Stimulated activated CD8-positive, alpha-beta memory T cell treated with anti-CD3 and anti-CD28 coated beads, Interleukin-15, amount 100 ng/mL, for 4 hours (primary cell): ENCODE measurements at regions not wholly inside any gene's neighbourhood (a gene's known extent, or its start where the extent isn't known, plus 50 kb on each side); places are given as distances from the start of the nearest gene placed in this dataset.
"Not testable (repeated sequence)": the region's sequence is repeated elsewhere in the genome, so short reads cannot be mapped to it uniquely, and the experiment has no call there.

ENCODE experiments used
- DNase-seq, 2 donors: peaks; one replicate each; pipeline ENCODE4 v3.0.0-alpha.2; 2020; ENCODE audit warnings: low read depth in 2 of 2

DNA sequence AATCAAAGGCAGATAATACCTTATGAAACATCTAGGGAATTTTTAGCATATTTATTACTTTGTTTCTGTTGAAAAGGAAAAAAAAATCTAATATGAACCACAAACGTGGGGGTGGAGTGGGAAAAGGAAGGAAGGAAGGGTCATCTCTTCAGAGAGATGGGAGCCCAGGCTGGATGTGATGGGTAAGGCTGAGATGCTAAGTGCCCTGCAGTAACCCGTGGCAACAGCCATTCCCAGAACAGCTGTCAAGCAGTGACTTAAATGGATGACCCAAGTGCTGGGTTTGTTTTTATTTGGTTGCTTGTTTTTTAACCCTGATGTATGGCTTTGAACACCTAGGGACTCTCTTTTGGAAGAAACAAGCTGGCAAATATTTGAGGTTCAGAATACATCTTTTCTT, 50.7 kb upstream of the KLF7 start:
- no peak for DNase-seq

DNA sequence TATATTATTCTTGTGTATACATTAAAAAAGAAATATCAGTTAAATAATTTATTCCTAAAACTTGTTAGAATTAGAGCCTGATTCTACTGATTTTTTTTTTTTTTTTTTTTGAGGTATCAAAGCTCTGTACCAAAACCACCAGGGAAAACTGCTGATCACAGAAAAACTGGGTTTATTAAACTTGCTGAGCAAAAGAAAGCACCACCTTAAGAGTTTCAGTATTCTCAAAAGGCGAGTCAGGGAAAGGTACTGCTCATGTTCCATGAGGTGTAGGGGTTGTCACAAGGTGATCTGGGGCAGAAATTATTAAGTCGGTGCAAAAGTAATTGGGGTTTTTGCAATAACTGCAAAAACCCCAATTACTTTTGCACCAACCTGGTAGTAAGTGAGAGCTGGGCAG, 51.7 kb upstream of the KLF7 start:
- no peak for DNase-seq

DNA sequence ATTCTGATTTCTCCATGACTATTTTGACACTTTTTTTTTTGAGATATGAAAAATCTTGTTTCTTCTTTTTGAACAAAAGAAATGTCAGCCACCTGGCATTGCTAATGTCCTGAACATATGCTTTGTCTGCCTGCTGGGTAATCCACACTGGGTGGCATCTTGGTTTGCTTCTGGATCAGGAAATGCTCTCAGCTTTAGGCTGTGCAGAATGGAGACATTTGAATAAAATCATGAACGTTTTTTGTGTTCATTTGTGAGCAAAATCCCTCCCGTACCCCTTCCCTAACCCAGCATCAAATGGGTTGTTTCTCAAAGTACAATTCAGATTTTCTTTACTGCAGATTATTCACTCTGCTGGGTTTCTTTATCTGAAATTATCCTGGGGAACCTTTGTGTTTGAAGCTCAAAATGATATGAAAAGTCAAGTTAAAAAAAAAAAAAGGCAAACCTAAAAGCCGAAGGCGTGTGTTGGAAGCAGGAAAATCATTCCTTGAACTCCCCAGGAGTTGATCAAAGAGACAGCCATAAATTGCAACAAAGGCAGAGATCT, 53.4 kb upstream of the KLF7 start:
- DNase-seq, result no peak

DNA sequence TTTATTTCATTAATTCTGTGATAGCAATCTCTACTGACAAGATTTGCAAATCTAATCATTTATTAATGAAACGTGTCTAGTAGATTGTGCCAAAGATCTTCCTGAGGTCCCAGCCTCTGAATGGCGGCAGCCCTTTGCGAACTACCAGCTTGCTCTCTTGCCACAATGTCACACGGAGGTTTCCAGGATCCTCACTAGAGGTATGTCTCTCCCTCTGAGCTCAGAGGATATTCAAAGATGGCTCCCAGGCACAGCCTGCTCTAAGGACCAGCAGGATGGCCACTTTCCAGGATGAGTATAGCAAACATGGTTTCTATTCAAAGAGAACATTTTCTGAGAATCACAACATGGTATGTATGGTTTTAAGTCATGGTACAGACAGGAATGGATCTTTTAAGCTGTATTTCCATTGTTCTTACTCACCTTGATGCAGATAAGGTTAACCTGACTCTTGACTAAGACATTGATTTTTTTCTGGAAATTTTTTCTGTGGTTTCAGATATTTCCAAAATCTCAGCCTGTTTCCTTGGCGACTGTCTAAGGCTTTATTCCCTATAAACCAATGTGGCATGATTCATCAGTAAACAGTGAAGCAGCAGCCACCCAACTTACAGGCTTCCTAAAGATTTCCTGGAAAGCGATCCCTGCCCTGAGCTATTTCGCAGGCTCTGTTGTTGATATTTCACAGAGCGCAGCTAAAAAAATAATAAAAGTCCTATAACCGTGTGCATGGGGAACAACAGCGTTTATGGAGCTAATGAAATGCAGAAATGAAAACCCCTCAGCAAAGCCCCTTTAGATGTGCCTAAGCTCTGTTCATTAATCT, 54.1 kb upstream of the KLF7 start:
- DNase-seq, result no peak

DNA sequence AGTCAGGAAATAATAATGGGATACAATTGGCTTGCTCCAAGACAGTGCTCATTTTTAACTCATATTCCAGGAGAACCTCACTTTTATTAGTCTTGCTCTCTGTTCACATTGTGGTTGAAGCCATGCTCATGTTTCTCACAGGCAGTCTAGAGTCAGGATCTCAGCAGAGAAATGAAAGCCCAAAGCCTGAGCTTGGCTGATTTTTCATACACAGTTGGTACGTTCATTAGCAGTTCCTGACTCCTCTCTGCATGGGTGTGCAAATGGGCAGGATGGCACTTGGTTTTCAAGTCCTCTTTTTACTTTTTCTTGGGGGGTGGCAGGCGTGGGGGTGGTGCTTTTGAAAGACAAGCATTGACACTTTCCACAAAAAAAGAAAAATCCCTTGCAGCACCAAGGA, 56.0 kb upstream of the KLF7 start:
- no peak for DNase-seq

DNA sequence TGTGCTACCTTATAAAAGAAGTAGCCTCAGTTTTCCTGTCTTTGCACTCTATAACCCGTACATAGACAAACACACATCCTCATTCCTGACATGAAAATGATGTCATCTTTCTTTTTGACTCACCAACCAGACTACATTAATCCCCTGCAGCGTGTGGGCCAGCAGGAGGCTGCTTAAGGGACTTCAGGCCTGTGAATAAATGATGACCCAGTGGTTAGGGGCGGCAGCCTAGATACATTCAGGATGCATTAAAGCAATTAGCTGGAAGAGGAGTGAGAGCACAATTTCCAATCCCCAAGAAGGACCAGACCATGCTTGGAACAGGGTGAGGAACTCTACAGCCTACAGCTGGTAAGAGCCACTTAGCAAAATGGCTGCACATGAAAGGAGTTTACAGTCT, 57.3 kb upstream of the KLF7 start:
- no peak for DNase-seq

DNA sequence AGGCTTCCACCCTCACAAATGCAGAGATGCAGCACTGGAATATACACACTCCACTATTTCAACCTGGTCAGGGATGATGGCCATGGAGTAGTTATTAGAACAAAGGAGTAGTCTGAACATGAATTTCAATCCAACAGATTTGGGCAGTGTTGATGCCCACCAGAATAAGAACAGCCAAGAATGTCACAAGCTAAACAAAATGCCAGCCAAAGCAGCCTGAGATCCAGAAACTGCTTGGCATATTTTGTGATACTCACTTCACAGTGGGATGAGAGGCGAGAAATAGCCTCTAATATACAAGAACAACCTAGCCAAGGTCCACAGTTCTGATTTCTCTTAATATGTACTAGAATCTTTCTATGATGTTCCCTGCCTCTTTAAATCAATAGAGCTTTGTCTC, 58.6 kb upstream of the KLF7 start:
- DNase-seq, result no peak

DNA sequence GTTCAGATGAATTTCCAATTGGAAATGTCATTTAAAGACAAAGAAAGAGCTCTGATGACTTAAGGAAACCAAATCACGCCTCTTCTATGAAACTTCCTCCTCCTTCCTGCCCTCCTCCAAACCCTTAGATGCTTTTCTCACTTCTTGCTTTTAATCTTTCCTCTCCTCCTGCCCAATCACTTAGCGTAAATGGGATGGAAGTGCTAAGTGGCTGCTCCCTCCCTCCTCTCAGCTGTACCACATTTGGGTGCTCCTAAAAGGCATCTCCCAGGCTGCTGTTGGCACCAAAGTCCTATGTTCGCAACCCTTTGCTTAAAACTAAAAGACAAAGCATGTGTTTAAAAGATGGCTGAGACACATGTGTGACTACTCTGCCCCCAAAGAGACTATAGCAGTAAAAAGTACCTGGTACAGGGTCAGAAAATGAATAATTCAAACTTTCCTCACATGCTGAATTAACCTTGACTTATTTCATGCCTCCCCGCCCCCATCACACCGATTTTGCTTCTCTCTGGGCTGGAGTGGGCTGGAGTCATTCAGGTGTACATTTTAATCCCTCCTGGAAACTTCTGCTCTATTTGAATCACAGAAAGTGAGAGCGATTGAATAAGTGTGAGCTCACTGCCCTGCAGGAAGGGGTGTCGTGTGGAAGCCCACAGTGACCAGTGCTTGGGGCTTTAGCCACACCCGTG, 59.2 kb upstream of the KLF7 start:
- no peak for DNase-seq

DNA sequence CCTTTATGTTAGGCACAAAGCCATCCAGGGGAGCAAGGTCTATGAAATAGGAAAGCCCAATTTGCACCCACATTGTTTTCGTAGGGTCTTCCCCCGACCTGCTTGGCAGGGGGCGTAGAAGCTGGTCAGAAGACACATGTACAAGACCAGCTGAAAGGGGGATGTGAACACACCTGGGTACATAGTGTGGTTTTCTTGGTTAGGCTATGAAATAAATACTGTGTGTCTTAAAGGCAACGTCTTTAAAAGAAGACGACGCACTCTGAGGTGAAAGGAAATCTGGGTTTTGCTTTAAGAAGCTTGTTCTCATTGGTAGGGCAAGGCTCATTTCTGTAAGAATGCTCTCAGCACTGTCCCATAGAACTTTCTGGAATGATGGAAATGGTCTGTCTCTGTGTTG, 60.0 kb upstream of the KLF7 start:
- DNase-seq, result no peak

DNA sequence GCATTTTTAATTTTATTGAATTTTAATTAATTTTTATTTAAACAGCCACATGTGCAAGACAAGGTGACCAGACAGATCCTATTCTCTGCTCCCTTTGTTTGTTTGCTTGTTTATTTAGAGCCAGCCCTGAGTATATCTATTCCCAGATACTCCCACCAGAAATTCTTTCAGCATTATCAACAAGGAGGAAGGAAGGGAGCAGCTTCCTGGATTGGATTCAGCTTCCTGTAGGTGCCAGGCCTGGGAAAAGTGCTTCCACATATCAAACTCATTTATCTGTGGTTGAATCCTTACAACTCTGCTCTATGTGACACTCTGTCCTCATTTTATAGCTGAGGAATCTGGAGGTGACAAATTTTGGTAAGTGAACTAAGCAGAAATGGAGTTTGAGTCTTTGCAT, 60.5 kb upstream of the KLF7 start:
- no peak for DNase-seq

DNA sequence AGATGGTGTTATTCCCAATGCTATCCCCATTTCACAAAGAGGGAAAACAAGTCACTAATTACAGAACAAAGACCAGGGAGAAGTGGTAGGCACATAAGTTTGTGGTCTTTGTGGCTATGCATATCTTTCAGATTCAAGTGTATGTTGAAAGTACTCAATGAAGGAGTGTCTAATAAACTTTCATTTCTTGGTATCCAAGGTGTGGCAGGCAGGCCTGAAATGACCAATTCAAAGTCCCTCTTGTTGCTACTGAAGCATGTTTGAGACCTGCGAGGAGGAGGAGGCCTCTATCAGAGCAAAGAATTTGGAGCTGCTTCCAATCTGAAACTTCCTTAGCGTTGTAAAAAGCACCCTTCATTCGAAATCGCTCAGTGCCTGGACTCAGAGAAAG, 60.9 kb upstream of the KLF7 start:
- DNase-seq, result no peak

DNA sequence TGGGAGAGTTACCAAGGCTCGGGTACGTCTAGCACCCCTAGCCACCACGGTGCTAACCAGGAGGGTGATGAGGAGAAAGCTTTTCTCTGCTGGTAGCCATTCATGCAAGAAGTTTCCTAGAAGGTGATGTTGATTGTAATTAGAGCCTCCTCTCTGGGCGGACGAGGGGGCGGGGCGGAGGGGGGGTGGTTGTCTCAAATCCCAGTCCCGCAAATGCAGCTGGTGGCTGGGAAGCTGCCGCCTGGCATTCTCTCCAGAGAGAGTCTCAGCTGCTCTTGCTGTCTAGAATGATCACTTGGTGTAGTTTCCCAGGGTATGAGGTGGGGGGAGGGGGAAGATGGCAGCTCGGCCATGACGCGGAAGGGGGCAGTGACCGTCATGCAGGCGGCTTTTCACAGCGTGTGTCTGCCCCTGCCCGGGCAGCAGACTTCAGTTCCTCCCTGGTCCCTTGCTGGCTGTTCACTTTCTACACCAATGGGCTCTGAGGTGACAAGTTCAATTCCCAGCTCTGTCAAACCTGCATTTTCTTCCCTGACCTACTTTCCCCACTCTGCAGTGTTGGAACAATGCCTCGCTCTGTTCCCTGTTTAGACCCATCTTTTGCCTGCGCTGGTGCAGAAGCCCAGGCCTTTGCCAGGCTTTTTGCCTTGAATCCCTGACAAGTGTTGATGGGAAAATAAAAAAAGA, 61.5 kb upstream of the KLF7 start:
- DNase-seq, result no peak

DNA sequence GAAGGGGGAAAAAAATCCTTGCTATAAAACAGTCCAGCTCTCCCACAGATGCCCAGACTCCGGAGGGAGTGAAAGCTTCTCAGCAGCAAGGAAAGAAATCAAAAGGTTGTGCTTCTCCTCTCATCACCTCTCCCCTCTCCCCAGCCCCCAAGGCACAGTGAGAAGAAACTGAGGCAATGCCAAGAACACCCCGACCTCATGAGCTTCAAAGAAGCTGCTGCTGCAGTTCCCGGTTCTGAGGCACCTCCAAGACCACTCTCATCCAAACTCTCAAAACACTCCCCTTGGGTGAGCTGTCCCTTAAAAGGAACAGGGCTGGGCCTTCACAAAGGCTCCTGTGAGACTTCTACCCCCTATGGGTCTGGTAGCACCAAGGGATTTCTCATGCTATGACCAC, 62.0 kb upstream of the KLF7 start:
- no peak for DNase-seq

DNA sequence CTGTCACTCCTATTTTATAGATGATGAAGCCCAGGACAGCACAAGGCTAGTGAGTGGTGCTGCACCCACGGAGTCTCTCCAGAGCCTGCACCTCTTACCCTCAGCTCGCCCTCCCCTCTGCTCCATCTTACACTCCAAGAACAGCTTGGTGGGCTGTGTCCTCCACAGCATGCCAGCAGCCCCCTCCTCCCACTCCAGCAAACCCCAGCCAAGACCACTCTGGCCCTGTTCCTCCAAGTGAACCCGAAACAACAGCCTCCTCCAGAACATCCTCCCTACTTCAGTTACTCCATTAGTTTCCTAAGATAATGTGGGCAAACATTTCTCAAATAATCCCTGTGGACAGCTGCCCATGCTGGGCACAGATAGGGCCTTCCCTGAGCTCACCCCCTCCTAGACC, 62.7 kb upstream of the KLF7 start:
- no peak for DNase-seq

DNA sequence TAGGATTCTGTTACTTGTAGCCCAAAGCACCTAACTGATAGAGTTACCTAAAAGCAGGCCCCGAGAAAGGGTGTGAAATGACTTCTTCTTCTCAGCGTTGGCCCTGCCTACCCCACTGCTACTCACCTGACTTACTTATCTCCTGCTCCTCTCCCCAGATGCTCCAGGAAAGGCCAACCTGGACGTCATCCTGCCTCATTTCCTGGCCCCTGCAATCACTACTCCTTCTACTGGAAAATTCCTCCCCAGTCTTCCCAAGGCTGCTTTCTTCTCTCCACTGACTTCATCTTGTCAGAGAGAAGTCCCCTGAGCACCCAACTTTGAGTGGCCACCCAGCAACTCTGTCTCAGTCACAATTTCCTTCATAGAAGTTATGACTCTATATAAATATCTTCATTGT, 63.4 kb upstream of the KLF7 start:
- DNase-seq, result no peak

DNA sequence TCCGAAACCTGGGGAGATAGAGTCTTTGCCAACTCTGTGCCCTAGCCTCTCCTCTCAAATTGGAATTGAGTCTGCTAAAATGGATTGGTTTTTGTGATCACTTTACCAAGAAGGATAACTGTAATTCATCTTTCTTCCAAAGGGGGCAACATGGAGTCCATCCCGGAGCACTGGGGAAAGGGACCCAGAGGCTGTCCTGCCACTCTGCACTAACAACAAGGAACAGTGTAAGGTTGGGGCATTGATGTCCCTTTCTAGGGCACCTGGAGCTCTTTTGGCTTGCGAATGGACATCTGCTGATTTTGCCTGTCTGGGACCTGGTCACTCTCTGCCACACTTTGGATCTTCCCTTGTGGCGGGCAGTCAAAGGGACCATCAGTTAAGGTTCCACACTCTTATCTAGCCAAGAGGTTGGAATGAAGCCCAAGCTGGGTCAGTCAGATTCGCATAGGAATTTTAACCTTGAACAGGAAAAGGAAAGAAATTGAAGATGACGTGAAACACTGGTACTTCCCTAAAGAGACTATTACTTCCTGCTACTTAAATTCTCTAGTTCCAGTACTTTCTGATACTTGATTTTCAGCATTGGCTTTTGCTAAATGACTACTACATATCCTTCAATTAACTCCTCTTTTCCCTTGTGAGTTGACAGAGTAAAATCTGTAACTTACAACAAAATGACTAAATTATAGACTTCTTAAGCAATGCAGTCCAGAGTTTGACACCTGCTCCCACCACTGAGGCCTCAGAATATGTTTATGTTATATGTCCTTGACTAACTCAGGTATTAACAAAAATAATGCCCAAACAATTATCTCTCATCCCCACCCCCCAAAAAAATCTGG, 64.7 kb upstream of the KLF7 start:
- DNase-seq, result no peak

DNA sequence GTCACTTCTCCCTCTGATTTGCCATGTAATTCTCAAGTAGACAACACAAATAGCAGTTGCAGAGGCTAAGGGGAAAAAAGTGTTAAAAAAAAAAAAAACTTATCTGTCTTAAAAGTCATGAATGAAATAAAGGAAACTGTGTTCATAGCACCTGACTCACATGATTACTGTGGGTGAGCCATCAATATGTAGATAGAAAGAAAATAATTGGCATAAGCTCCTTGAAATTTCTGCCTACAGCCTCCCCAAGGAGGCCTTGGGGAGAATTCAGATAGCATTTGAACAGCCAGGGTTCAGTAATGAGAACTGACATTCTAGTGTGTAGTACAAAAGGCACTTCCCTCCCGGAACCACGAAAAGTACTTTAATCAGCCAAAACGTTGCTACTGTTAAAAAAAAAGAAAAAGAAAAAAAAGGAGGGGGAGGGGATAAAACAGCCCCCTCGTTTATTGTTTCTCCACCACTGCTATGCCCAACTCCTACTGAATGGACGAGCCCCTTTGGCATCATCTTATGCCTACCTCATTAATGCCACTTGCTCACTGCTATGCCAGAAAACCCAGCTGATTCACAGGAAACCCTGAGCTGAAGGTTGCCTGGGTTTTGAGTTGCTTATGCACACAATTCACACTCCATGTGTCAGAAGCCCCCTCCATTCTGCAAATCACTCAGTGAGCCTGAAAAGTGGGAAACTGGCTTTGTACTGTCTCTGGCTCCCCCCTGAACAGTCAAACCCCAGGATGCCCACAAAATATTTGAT, 65.5 kb upstream of the KLF7 start:
- no peak for DNase-seq

DNA sequence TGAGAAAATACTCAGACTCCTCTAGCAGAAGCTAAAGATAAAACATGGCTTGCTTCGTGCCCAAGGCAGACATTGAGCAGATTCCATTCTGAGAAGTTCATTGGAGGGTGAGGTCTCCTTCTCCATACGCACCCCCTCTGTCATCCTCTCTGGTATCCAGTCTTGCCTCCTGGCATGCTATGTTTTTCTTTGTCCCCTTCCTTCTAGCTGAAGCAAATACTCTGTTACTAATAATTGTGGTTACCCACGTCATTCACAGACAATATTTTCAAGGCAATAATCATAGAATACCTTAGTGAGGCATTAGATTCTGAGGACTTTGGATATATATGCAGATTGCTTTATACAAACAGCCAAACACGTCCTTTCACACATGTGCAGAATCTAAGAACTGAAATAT, 66.2 kb upstream of the KLF7 start:
- no peak for DNase-seq

DNA sequence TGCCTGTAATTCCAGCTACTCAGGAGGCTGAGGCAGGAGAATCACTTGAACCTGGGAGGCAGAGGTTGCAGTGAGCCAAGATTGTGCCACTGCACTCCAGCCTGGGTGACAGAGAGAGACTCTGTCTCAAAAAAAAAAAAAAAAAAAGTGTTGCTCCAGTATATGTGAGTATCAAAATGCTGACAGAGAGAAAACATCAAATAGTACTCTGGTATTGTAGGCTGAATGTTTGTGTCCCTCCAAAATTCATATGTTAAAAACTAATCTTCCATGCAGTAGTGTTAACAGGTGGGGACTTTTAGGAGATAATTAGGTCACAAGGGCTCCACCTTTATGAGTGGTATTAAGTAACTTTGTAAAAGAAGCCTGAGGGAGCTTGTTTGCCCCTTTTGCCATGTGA, 67.4 kb upstream of the KLF7 start:
- not testable (repeated sequence) for DNase-seq

DNA sequence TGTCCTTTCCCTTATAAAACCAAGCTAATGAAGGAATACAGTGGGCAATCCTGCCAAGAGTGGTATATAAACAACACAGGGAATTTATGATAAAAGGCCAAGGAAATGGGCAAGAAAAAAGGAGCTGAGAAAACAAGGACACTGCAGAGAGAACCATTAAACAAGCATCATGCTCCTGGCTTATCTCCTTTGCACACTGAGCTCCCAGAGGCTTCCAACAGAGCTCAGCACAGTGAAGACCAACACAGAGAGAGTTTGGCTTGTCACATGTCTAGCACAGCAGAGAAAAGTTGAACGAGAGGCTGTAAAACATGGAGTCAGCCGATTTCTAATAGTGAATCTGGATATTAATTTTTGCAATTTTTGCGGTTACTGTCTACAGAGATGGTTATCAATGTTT, 68.0 kb upstream of the KLF7 start:
- DNase-seq, result no peak

DNA sequence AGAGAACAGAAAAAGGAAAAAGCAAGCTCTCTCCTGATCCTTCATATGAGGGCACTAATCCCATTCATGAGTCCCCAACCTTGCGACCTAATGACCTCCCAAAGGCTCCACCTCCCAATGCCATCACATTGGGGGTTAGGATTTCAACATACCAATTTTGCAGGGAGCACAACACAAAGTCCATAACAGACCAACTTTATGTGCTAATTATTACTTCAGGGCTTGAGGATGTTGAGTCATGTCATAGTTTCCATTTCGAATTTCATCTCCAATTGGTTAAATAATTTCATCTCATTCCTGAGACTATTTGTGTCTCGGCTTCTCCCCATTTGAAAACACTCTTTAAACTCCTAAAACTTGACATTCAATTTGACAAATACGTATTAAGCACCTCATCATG, 69.9 kb upstream of the KLF7 start:
- DNase-seq, result no peak
